Immature natural killer cell (primary cell): ENCODE measurements at regions not wholly inside any gene's neighbourhood (a gene's known extent, or its start where the extent isn't known, plus 50 kb on each side); places are given as distances from the start of the nearest gene placed in this dataset.

Experiments
- DNase-seq, 3 donors: peaks; one replicate each; pipeline ENCODE4 v3.0.0; 2022; ENCODE audit warnings: mixed read lengths in 1 of 3
- H3K27ac Mint-ChIP-seq, 6 donors: one replicate each; pipeline ENCODE4 v1.8.0; 2020; ENCODE audit warnings: mixed read lengths in 6 of 6, mild to moderate bottlenecking in 5 of 6, inconsistent platforms in 4 of 6, moderate library complexity in 3 of 6
- H3K27me3 Mint-ChIP-seq, 3 donors: one replicate each; pipeline ENCODE4 v1.8.0; 2020 to 2021; ENCODE audit warnings: low read depth in 3 of 3, mild to moderate bottlenecking in 3 of 3, mixed read lengths in 3 of 3, moderate library complexity in 3 of 3, inconsistent platforms in 1 of 3
- H3K36me3 Mint-ChIP-seq, 3 donors: one replicate each; pipeline ENCODE4 v1.8.0; 2020; ENCODE audit warnings: mixed read lengths in 3 of 3, inconsistent platforms in 2 of 3, mild to moderate bottlenecking in 2 of 3
- H3K4me1 Mint-ChIP-seq, 2 donors: one replicate each; pipeline ENCODE4 v1.8.0; 2020; ENCODE audit warnings: inconsistent platforms in 2 of 2, mild to moderate bottlenecking in 2 of 2, mixed read lengths in 2 of 2, moderate library complexity in 1 of 2
- H3K4me3 Mint-ChIP-seq, 5 donors: one replicate each; pipeline ENCODE4 v1.8.0; 2020; ENCODE audit warnings: mild to moderate bottlenecking in 5 of 5, mixed read lengths in 5 of 5, inconsistent platforms in 3 of 5, moderate library complexity in 3 of 5
- H3K9me3 Mint-ChIP-seq, 6 donors: one replicate each; pipeline ENCODE4 v1.8.0; 2020; ENCODE audit warnings: mild to moderate bottlenecking in 6 of 6, mixed read lengths in 6 of 6, inconsistent platforms in 4 of 6, moderate library complexity in 3 of 6

GRCh38 chr2:120912101-120912985, 176.7 kb downstream of the GLI2 start:
- no peak for DNase-seq
- Mint-ChIP-seq H3K27me3 (peaks cover 0 to 2% (median 0%) of the 10 kb centered on the region in 3 donors), H3K4me3 (no peak overlapping the region), H3K9me3 (no peaks in the 10 kb centered on the region), H3K4me1 (no peaks in the 10 kb centered on the region), H3K36me3 (no peaks in the 10 kb centered on the region), H3K27ac (no peak overlapping the region)

GRCh38 chr2:120913972-120914838, 178.5 kb downstream of the GLI2 start:
- Mint-ChIP-seq H3K9me3 (no peaks in the 10 kb centered on the region), H3K27me3 (peaks cover 0 to 2% (median 0%) of the 10 kb centered on the region in 3 donors), H3K4me1 (no peaks in the 10 kb centered on the region), H3K27ac (no peak overlapping the region), H3K4me3 (no peak overlapping the region), H3K36me3 (no peaks in the 10 kb centered on the region)
- no peak for DNase-seq

DNA sequence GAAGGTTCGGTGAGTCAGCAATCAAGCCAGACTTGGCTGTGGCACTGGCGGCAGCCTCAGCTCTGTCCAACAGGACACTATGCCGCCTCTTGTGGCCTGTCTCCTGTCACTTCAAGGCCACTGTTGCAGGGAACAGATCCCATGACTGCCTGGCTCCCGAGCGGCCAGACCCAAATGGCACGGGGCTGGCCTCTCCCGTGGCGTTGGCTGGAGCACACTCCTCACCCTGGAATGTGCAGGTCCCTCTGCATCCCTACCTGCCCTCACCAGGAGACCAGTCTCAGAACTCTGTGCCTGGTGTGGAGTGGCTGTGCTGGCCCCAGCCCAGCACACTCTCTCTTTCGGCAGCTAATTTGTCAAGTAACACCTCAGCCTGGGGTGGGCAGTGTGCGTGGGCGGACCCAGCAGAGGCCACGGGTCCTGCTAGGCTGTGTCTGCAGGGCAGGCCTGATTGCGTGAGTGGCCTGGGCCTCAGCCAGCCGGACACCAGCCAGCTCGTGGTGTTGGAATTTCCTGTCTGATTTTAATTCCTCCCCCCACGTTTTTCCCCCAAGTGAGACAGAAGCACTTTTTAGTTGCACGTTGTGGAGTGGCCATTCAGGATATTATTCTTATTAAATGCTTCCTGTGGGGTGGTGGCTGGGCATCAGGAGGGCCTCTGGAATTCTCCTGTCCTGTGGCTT, 179.3 kb downstream of the GLI2 start:
- Mint-ChIP-seq H3K36me3 (no peaks in the 10 kb centered on the region), H3K4me1 (no peaks in the 10 kb centered on the region), H3K4me3 (no peak overlapping the region), H3K27me3 (peaks cover 0 to 2% (median 0%) of the 10 kb centered on the region in 3 donors), H3K27ac (no peak overlapping the region), H3K9me3 (no peaks in the 10 kb centered on the region)
- no peak for DNase-seq

- Mint-ChIP-seq H3K36me3 (no peaks in the 10 kb centered on the region), H3K9me3 (no peaks in the 10 kb centered on the region), H3K4me3 (no peak overlapping the region), H3K4me1 (no peaks in the 10 kb centered on the region), H3K27me3 (peaks cover 0 to 2% (median 1%) of the 10 kb centered on the region in 3 donors), H3K27ac (no peak overlapping the region)
- no peak for DNase-seq
These were observed 180.0 kb downstream of the GLI2 start for GRCh38 chr2:120915670-120916069.

DNA sequence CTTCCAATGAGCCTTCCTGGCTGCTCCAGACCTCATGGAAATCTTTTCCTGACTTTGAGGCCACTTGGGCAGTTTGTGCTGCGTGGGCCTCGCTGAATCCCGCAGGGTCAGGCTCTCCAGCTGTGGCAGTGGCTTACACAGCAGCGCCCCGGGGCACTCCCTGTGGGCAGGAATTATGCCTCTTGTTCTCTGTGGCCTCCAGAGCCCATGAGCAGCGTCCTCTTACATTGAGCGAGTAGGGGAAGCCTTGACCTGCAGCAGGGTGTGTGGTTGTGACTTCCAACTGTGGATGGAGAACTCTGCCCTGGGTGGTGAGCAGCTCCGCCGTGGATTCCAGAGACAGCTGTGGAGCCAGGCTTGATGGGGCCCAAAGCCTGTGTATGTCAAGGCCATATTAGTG, 180.8 kb downstream of the GLI2 start:
- Mint-ChIP-seq H3K27ac (no peak overlapping the region), H3K4me3 (no peak overlapping the region), H3K27me3 (peaks cover 0 to 2% (median 1%) of the 10 kb centered on the region in 3 donors), H3K4me1 (no peaks in the 10 kb centered on the region), H3K36me3 (no peaks in the 10 kb centered on the region), H3K9me3 (no peaks in the 10 kb centered on the region)
- no peak for DNase-seq

DNA sequence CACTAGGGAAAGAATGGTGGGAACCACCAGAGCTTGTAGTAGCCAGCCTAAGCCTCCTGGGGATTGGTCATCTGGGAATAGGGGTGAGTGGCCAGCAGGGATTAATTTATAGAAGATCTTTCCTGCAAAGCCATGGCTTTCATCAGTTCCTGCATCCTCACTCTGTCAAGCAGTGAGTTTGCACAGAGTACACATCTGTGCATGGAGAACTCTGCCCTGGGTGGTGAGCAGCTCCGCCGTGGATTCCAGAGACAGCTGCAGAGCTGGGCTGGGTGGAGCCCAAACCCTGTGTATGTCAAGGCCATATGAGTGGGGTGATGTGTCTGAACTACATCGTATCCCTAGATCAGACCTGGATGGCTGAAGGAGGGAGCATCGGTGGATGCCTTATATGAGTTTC, 182.2 kb downstream of the GLI2 start:
- Mint-ChIP-seq H3K4me3 (no peak overlapping the region), H3K27ac (no peak overlapping the region), H3K27me3 (peaks cover 0 to 1% (median 0%) of the 10 kb centered on the region in 3 donors), H3K36me3 (no peaks in the 10 kb centered on the region), H3K9me3 (no peaks in the 10 kb centered on the region), H3K4me1 (no peaks in the 10 kb centered on the region)
- DNase-seq, result no peak

- H3K27ac Mint-ChIP-seq, result no peak overlapping the region
- DNase-seq, result no peak
- no peaks in the 10 kb centered on the region for H3K9me3 Mint-ChIP-seq
These were observed 183.5 kb downstream of the GLI2 start for GRCh38 chr2:120919216-120919615.

GRCh38 chr2:120919771-120920453, 184.2 kb downstream of the GLI2 start:
- Mint-ChIP-seq H3K9me3 (no peaks in the 10 kb centered on the region), H3K36me3 (no peaks in the 10 kb centered on the region), H3K4me1 (no peaks in the 10 kb centered on the region), H3K27ac (no peak overlapping the region), H3K27me3 (peaks cover 0 to 1% (median 0%) of the 10 kb centered on the region in 3 donors), H3K4me3 (no peak overlapping the region)
- no peak for DNase-seq

More at GRCh38 chr2:120919216-120919615, 183.5 kb downstream of the GLI2 start:
- H3K4me3 Mint-ChIP-seq, result no peak overlapping the region
- H3K27me3 Mint-ChIP-seq, result peaks cover 0 to 1% (median 0%) of the 10 kb centered on the region in 3 donors
- no peaks in the 10 kb centered on the region for H3K4me1 Mint-ChIP-seq
- no peaks in the 10 kb centered on the region for H3K36me3 Mint-ChIP-seq

DNA sequence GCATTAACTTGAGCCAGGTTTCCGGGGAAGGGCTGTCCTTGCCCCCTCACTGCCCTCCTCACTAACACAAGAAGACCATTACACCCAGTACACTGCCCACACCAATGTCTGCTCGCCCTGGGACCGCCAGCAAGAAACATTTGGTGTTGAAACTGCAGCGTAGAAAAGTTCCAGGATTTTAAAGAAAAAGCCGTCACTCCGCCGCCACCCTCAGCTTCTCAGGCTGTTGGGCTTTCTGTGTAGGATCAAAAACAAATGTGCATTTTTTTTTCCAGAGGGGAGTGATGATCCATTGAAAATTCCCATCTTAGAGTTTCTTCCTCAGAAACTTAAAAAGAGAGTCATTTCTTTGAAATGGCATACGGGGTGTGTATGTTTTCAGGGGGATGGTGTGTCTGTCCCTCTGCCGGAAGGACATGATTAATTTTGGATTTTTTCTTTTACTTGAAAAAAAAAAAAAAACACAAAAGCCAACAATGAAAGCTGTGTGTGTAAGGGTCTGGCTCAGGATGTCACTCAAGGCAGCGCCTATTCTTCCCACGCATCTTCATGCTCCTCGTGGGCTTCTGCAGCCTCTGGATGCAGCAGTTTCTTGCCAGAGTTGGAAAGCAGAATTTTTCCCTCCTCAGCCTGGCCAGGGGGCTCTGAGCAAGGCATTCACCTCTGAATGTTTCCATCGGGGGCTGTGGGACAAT, 184.9 kb downstream of the GLI2 start:
- Mint-ChIP-seq H3K36me3 (no peaks in the 10 kb centered on the region), H3K4me3 (no peak overlapping the region), H3K4me1 (no peaks in the 10 kb centered on the region), H3K27me3 (peaks cover 0 to 1% (median 0%) of the 10 kb centered on the region in 3 donors), H3K9me3 (no peaks in the 10 kb centered on the region), H3K27ac (no peak overlapping the region)
- no peak for DNase-seq

DNA sequence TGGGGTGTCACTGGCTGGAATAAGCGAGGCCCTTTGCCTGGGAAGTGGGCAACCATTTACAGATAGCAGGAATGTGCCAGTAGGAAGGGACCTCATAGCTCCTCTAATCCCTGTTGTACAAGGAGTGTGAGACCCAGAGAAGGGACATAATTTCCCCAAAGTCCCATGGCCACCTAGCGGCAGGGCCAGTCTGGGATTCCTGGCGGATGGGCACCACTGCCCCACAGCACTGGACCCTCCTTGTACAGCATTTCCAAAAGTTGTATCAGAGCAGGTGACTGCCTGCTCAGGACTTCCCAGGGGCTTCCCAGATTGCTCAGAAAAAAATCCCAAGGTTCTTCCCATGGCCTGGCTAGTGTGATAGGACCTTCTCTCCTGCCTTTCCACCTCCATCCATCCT, 185.8 kb downstream of the GLI2 start:
- H3K27me3 Mint-ChIP-seq, result peaks cover 0 to 1% (median 0%) of the 10 kb centered on the region in 3 donors
- no peaks in the 10 kb centered on the region for H3K4me1 Mint-ChIP-seq
- no peaks in the 10 kb centered on the region for H3K36me3 Mint-ChIP-seq
- H3K9me3 Mint-ChIP-seq, result no peaks in the 10 kb centered on the region
- H3K27ac Mint-ChIP-seq, result no peak overlapping the region
- H3K4me3 Mint-ChIP-seq, result no peak overlapping the region
- DNase-seq, result no peak

GRCh38 chr2:120922571-120923332, 187.1 kb downstream of the GLI2 start:
- peaks cover 0 to 1% (median 0%) of the 10 kb centered on the region in 3 donors for H3K27me3 Mint-ChIP-seq
- no peak overlapping the region for H3K4me3 Mint-ChIP-seq
- no peak for DNase-seq
- no peak overlapping the region for H3K27ac Mint-ChIP-seq
- H3K9me3 Mint-ChIP-seq, result no peaks in the 10 kb centered on the region
- H3K36me3 Mint-ChIP-seq, result no peaks in the 10 kb centered on the region
- no peaks in the 10 kb centered on the region for H3K4me1 Mint-ChIP-seq

GRCh38 chr2:120923426-120923825, 187.8 kb downstream of the GLI2 start:
- no peak overlapping the region for H3K4me3 Mint-ChIP-seq
- no peak for DNase-seq
- H3K36me3 Mint-ChIP-seq, result no peaks in the 10 kb centered on the region
- H3K27ac Mint-ChIP-seq, result no peak overlapping the region
- H3K9me3 Mint-ChIP-seq, result no peaks in the 10 kb centered on the region
- H3K4me1 Mint-ChIP-seq, result no peaks in the 10 kb centered on the region
- peaks cover 0 to 3% (median 0%) of the 10 kb centered on the region in 3 donors for H3K27me3 Mint-ChIP-seq
